ENCODE measurements at regions not wholly inside any gene's neighbourhood (a gene's known extent, or its start where the extent isn't known, plus 50 kb on each side); places are given as distances from the start of the nearest gene placed in this dataset.

- TF ChIP-seq EZH2 (IDR thresholded peaks at IDR 0.05; ENCODE audit: borderline replicate concordance, low read depth, low read length, severe bottlenecking): no peak
- TF ChIP-seq, protein P1, sequence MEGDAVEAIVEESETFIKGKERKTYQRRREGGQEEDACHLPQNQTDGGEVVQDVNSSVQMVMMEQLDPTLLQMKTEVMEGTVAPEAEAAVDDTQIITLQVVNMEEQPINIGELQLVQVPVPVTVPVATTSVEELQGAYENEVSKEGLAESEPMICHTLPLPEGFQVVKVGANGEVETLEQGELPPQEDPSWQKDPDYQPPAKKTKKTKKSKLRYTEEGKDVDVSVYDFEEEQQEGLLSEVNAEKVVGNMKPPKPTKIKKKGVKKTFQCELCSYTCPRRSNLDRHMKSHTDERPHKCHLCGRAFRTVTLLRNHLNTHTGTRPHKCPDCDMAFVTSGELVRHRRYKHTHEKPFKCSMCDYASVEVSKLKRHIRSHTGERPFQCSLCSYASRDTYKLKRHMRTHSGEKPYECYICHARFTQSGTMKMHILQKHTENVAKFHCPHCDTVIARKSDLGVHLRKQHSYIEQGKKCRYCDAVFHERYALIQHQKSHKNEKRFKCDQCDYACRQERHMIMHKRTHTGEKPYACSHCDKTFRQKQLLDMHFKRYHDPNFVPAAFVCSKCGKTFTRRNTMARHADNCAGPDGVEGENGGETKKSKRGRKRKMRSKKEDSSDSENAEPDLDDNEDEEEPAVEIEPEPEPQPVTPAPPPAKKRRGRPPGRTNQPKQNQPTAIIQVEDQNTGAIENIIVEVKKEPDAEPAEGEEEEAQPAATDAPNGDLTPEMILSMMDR (IDR thresholded peaks at IDR 0.05; ENCODE audit: borderline replicate concordance, extremely low read depth, low read length, poor library complexity, severe bottlenecking): no peak
Observed at GRCh38 chrX:127128282-127128681, 308.8 kb downstream of the PRR32 start.

All from DND-41 (cell line).